OCI-LY1 (cell line): ENCODE measurements at regions not wholly inside any gene's neighbourhood (a gene's known extent, or its start where the extent isn't known, plus 50 kb on each side); places are given as distances from the start of the nearest gene placed in this dataset.

ENCODE experiments used
- H2AFZ ChIP-seq: fragments of 200-600 bp; sonication (generic), shearing (Covaris generic); 2 replicates; pipeline ENCODE4 v1.6.0; 2014; ENCODE audit warnings: antibody characterized with exemption, mild to moderate bottlenecking, low read length
- H3F3A ChIP-seq: fragments of 200-600 bp; sonication (generic), shearing (Covaris generic); 2 replicates; pipeline ENCODE4 v1.6.0; 2014; ENCODE audit warnings: mild to moderate bottlenecking, antibody characterized with exemption, low read length, moderate library complexity; ENCODE audit not compliant: insufficient read depth
- H3K27ac ChIP-seq: fragments of 200-600 bp; sonication (generic); 2 replicates; pipeline ENCODE4 v1.5.1; 2014; ENCODE audit warnings: low read length, mixed run types, mild to moderate bottlenecking, low read depth; ENCODE audit not compliant: poor library complexity, severe bottlenecking
- H3K27me3 ChIP-seq: fragments of 200-600 bp; sonication (generic); 2 replicates; pipeline ENCODE4 v1.6.0; 2014; ENCODE audit warnings: antibody characterized with exemption, mild to moderate bottlenecking, low read length, moderate library complexity; ENCODE audit not compliant: insufficient read depth
- H3K36me3 ChIP-seq: fragments of 200-600 bp; sonication (generic); 2 replicates; pipeline ENCODE4 v1.6.1; 2014; ENCODE audit warnings: mild to moderate bottlenecking, antibody characterized with exemption, low read length, moderate library complexity, mixed read lengths; ENCODE audit not compliant: insufficient read depth
- H3K4me1 ChIP-seq: fragments of 200-600 bp; sonication (generic); 2 replicates; pipeline ENCODE4 v1.5.1; 2014; ENCODE audit warnings: mild to moderate bottlenecking, low read length, moderate library complexity; ENCODE audit not compliant: insufficient read depth, severe bottlenecking
- H3K4me2 ChIP-seq: fragments of 200-600 bp; sonication (generic), shearing (Covaris generic); 2 replicates; pipeline ENCODE4 v1.6.1; 2014; ENCODE audit warnings: low read length
- H3K4me3 ChIP-seq: fragments of 200-600 bp; sonication (generic); 2 replicates; pipeline ENCODE4 v1.5.1; 2014; ENCODE audit warnings: low read length, low read depth, mild to moderate bottlenecking, mixed read lengths; ENCODE audit not compliant: poor library complexity, severe bottlenecking
- H3K79me2 ChIP-seq: fragments of 200-600 bp; shearing (Covaris generic); 2 replicates; pipeline ENCODE4 v1.6.1; 2016; ENCODE audit warnings: mixed run types, low read length, mixed read lengths; ENCODE audit not compliant: insufficient read depth
- H3K9ac ChIP-seq: fragments of 200-600 bp; sonication (generic), shearing (Covaris generic); 2 replicates; pipeline ENCODE4 v1.6.1; 2014; ENCODE audit warnings: mild to moderate bottlenecking, low read length, mixed read lengths
- H3K9me2 ChIP-seq: fragments of 200-600 bp; sonication (generic), shearing (Covaris generic); 2 replicates; pipeline ENCODE4 v1.6.1; 2014; ENCODE audit warnings: low read depth, mild to moderate bottlenecking, low read length, mixed read lengths
- H3K9me3 ChIP-seq: fragments of 200-600 bp; shearing (Covaris generic); 2 replicates; pipeline ENCODE4 v1.6.1; 2014; ENCODE audit warnings: low read length, mixed read lengths
- H4K20me1 ChIP-seq: fragments of 200-600 bp; sonication (generic), shearing (Covaris generic); 2 replicates; pipeline ENCODE4 v1.6.0; 2016; ENCODE audit warnings: mild to moderate bottlenecking, low read length; ENCODE audit not compliant: insufficient read depth
- CTCF ChIP-seq: fragments of 200-600 bp; sonication (generic), shearing (Covaris generic); IDR thresholded peaks from 2 replicates; pipeline ENCODE4 v1.5.1; 2017; ENCODE audit warnings: mild to moderate bottlenecking, antibody characterized with exemption, low read length, moderate library complexity, mixed read lengths
- EZH2 ChIP-seq: fragments of 200-600 bp; sonication (generic), shearing (Covaris generic); IDR thresholded peaks from 2 replicates; pipeline ENCODE4 v1.8.0; 2017; ENCODE audit warnings: borderline replicate concordance, mixed run types, mild to moderate bottlenecking, antibody characterized with exemption, low read length, moderate library complexity, mixed read lengths

DNA sequence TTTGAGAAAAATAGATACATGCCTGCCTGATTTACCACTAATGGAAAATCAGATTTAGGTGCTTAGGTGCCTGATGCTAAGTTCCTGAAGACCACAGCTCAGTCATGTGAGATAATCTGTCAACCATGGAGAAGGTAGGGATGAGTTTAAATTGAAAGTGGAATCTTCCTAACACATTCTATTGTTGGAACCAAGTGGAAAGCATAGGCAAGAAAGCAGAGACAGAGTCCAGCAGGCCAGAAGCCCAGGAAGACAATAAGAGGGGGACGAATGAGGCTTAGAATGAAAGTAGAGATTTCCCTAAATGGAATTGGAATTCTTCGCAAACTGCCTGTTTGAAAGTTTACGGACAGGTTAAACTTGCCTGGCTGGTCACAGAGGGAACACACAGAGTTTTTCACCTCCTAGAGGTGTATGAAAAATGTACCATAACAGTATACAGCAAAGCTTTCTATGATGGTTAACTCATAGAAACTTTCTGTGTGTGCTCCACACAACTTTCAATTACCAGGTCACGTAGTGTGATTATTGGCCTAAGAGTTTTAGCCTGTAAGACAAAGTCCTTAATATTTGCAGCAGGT lies 453.8 kb upstream of the KCNMB2 start:
- H3K27ac ChIP-seq = no peak overlapping the region
- TF ChIP-seq CTCF (no peak), EZH2 (no peak)
- H3F3A ChIP-seq = no peaks in the 10 kb centered on the region

GRCh38 chr3:178083906-178084866 lies 452.1 kb upstream of the KCNMB2 start:
- no peaks in the 10 kb centered on the region for H3K36me3 ChIP-seq
- no peak overlapping the region for H3K4me3 ChIP-seq
- no peak overlapping the region for H3K27ac ChIP-seq
- no peaks in the 10 kb centered on the region for H3K9me2 ChIP-seq
- no peaks in the 10 kb centered on the region for H3K4me1 ChIP-seq
- H3K9ac ChIP-seq = no peak overlapping the region
- H4K20me1 ChIP-seq = no peaks in the 10 kb centered on the region
- no peak for TF ChIP-seq EZH2
- peak; percentile 17; the same call in 1 of the 2 replicates for TF ChIP-seq CTCF
- H2AFZ ChIP-seq = no peak overlapping the region
- H3K79me2 ChIP-seq = no peaks in the 10 kb centered on the region
- no peaks in the 10 kb centered on the region for H3K9me3 ChIP-seq
- H3K4me2 ChIP-seq = no peak overlapping the region
- no peaks in the 10 kb centered on the region for H3F3A ChIP-seq
- no peaks in the 10 kb centered on the region for H3K27me3 ChIP-seq

More for the DNA sequence above, 453.8 kb upstream of the KCNMB2 start:
- H4K20me1 ChIP-seq = no peaks in the 10 kb centered on the region
- H3K4me1 ChIP-seq = no peaks in the 10 kb centered on the region
- H3K9ac ChIP-seq = no peak overlapping the region
- H3K36me3 ChIP-seq = no peaks in the 10 kb centered on the region
- H3K4me2 ChIP-seq = no peak overlapping the region
- H3K9me2 ChIP-seq = no peaks in the 10 kb centered on the region
- no peak overlapping the region for H3K4me3 ChIP-seq
- no peak overlapping the region for H2AFZ ChIP-seq
- no peaks in the 10 kb centered on the region for H3K9me3 ChIP-seq
- H3K27me3 ChIP-seq = no peaks in the 10 kb centered on the region
- H3K79me2 ChIP-seq = no peaks in the 10 kb centered on the region

GRCh38 chr3:178084938-178085816 lies 451.1 kb upstream of the KCNMB2 start:
- TF ChIP-seq EZH2 (no peak), CTCF (no peak)
- Histone ChIP-seq H3K9me3 (no peaks in the 10 kb centered on the region), H3K4me1 (no peaks in the 10 kb centered on the region), H2AFZ (no peak overlapping the region), H3K4me2 (no peak overlapping the region), H3F3A (no peaks in the 10 kb centered on the region), H3K36me3 (no peaks in the 10 kb centered on the region), H3K27ac (no peak overlapping the region), H3K27me3 (no peaks in the 10 kb centered on the region), H3K4me3 (no peak overlapping the region), H4K20me1 (no peaks in the 10 kb centered on the region), H3K9ac (no peak overlapping the region), H3K79me2 (no peaks in the 10 kb centered on the region), H3K9me2 (no peaks in the 10 kb centered on the region)
